RCC 7860 (cell line): ENCODE measurements at regions not wholly inside any gene's neighbourhood (a gene's known extent, or its start where the extent isn't known, plus 50 kb on each side); places are given as distances from the start of the nearest gene placed in this dataset.
A peak's percentile ranks its signal among the peaks of the same experiment; 100 is the strongest.
"Not testable (repeated sequence)": the region's sequence is repeated elsewhere in the genome, so short reads cannot be mapped to it uniquely, and the experiment has no call there.

Source experiments
- DNase-seq: peaks from one replicate; pipeline ENCODE4 v3.0.0-alpha.2; 2015; ENCODE audit warnings: low spot score
- FAIRE-seq: peaks from 2 replicates; lab custom pipeline; 2012; peaks lifted over from hg19 to GRCh38; lab: Jason Lieb, UNC

GRCh38 chr2:7094231-7094741 is 177.1 kb downstream of the RNF144A start:
- FAIRE-seq (no peak), DNase-seq (no peak)

GRCh38 chr2:7096726-7097352 is 179.6 kb downstream of the RNF144A start:
- no peak for DNase-seq
- FAIRE-seq: no peak

- DNase-seq (peak; percentile 24), FAIRE-seq (no peak)
These were observed 180.2 kb downstream of the RNF144A start for GRCh38 chr2:7097353-7097895.

GRCh38 chr2:7098816-7099215 is 181.6 kb downstream of the RNF144A start:
- DNase-seq (no peak), FAIRE-seq (no peak)

- not testable (repeated sequence) for FAIRE-seq, DNase-seq
These were observed 182.5 kb downstream of the RNF144A start for GRCh38 chr2:7099687-7100086.

DNA sequence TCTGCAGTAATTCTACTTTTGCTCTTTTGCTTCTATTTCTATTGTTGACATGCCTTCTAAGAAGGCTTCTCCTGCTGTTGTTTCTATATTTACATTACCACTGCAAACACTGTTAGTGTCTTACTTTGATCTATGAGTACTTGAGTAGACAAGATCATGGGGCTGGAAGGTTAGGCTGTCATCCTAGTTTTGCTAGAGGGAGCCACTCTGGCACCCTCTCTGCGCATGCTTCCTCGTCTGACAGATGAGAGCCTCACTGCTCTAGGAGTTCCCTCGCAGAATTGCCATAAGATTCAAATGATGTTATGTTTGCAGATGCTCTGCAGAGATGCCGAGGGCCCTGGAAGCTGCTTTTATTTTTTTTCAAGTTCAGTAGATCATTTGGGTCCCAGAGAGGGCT is 185.6 kb downstream of the RNF144A start:
- no peak for DNase-seq
- FAIRE-seq: no peak

DNA sequence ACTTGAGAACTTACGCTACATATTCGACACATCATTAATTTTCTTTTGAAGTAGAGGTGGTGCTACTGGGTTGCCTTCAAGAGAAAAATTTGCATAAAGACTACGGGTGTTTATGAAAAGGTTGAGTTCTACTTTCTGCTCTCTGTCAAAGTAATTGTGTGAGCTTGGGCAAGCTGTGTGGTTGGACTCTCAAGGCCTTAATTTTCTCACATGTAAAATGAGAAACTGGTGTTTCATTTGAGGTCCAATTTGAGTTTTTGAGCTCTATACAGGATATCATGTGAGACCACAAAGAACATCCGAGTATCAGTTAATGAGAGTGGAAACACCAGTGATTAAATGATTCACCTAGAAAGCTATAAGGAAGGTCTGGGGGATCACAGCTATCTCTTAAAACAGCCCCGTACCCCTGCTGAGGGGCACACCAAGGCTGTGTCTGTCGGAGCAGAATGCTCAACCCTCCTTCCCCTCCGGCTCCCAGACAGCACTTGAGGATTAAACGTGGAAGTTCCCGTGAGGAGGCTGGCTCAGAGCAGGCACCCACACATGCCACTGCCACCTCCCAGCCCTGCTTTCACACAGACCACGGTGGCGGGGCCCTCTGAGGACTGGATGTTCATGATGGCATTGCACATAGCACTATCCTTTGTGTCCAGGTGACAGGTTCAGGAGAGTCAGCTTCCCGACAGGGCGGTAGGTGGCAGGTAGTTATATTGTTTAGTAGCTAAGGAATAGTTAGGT is 191.8 kb downstream of the RNF144A start:
- no peak for FAIRE-seq
- DNase-seq: no peak

GRCh38 chr2:7109533-7109885 is 192.3 kb downstream of the RNF144A start:
- no peak for DNase-seq
- FAIRE-seq: no peak

DNA sequence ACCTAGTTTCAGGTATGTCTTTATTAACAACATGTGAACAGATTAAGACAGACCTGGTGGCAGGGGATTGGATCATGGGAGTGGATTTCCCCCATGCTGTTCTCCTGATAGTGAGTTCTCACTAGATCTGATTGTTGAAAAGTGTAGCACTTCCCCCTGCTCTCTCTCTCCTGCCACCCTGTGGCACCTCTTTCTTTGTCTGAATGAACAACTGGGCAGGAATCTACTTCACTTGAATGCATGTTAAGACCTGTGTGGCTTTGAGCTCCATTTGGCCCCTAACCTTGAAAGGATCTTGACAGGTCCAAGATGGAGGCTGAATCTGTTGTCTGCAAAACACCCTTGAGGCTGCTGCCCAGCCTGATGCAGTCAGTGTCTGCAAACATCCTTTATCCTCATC is 194.4 kb downstream of the RNF144A start:
- no peak for DNase-seq
- no peak for FAIRE-seq

GRCh38 chr2:7115364-7115763 is 198.2 kb downstream of the RNF144A start:
- DNase-seq: no peak
- FAIRE-seq: no peak

GRCh38 chr2:7115906-7116305 is 198.7 kb downstream of the RNF144A start:
- FAIRE-seq (no peak), DNase-seq (no peak)

DNA sequence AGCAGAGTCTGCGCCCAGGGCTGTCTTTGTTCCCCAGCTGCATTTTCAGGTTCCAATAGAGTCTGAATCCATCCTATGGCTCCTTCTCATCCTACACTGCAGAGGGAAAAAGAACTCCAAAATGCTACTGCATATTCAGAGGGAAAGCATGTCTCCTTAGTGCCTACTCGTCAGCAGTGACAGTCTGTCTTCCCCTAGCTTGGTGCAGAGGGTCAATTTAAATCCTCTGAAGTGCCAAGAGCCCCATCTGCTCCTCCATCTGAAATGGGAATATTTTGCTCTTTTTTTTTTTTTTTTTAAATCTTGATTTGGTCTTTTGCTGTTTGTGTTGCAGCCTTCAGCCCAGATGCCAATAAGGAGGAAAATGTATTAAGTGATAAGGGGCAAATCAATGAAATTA is 199.3 kb downstream of the RNF144A start:
- no peak for FAIRE-seq
- DNase-seq: no peak

- DNase-seq: no peak
- no peak for FAIRE-seq
These were observed 199.9 kb downstream of the RNF144A start for GRCh38 chr2:7117076-7117475.

DNA sequence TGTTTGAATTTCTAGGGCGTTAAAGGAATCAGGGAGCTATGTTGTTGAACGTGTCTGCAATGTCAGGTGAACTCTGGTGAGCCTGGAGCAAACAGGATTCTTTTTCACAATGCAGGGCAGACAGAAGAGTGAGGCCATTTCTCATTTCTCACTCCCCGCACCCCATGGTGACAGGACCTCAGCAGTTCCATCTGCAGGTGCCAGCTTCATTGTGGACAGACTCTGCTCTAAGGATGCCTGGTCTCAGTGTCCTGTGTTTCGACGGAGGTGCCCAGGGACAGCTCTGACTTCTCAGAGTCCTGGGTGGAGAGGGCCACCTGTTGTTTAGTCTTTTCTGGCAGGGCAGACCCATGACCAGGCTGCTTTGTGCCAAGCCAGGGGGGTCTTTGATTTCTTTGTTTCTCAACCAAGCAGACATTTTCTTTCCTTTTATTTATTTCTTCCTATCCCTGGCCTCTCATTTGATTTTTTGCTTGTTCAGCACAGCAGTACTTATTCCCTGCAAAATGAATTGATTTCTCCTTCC is 201.5 kb downstream of the RNF144A start:
- DNase-seq (no peak), FAIRE-seq (no peak)

GRCh38 chr2:7119132-7119835 is 202.1 kb downstream of the RNF144A start:
- DNase-seq (no peak), FAIRE-seq (no peak)

DNA sequence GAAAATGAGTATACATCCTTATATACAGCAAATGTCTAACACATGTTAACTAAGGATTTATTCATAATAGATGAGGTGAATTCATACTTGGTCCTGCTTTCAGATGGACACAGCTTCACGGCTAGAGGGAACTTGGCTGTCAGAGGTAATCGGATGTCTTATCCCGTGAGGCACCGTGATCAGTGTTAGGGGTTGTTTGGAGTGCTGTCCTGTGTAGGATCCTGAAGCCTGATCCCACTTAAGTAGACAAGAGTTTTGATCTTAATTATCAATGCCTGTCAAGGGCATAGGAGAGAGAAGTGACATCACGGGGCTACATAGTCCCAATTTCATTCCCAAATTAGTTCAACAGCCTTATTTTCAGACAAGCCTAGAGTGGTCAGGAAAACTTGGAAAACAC is 204.6 kb downstream of the RNF144A start:
- FAIRE-seq (no peak), DNase-seq (no peak)

GRCh38 chr2:7127156-7127555 is 209.9 kb downstream of the RNF144A start:
- no peak for FAIRE-seq
- DNase-seq: no peak

DNA sequence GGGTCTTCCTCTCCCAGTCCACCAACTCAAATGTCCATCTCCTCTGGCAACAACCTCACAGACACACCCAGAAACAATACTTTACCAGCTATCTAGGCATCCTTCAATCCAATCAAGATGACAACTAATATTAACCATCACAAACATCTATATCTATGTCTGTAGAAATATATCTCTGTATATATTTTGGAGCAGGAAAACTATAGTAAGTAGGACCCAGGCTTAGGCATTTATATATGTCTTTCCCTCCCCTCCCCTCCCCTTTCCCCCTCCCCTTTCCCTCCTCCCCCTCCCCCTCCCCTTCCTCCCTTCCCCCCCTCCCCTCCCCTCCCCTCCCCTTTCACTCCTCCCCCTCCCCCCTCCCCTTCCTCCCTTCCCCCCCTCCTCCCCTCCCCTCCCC is 210.5 kb downstream of the RNF144A start:
- DNase-seq (no peak), FAIRE-seq (no peak)

- no peak for DNase-seq
- FAIRE-seq: no peak
These were observed 214.0 kb downstream of the RNF144A start for GRCh38 chr2:7131261-7131660.

GRCh38 chr2:7132753-7133152 is 215.5 kb downstream of the RNF144A start:
- DNase-seq (no peak), FAIRE-seq (no peak)

DNA sequence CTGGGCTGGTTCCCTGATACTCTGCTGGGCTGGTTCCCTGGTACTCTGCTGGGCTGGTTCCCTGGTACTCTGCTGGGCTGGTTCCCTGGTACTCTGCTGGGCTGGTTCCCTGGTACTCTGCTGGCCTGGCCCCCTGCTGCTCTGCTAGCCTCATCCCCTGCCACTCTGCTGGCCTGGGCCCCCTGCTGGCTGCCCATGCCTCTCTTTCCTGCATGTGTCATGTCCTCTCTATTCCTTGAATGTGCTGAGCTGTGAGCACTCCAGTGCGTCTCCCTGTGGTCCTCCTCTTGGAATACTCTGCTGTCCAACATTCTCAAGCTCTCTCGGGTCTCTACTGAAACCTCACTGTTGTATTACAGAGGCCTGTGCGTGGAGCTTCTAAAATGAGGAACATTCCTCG is 216.3 kb downstream of the RNF144A start:
- no peak for FAIRE-seq
- DNase-seq: no peak
